HEK293 (cell line): ENCODE measurements at regions not wholly inside any gene's neighbourhood (a gene's known extent, or its start where the extent isn't known, plus 50 kb on each side); places are given as distances from the start of the nearest gene placed in this dataset.

ENCODE experiments used
- CTCF ChIA-PET: fragments of 350-600 bp; formaldehyde crosslinking; extraction: SDS; loops from one replicate; lab custom pipeline; 2021; ENCODE audit warnings: antibody characterized with exemption; lab: Yijun Ruan, JAX
- POLR2A ChIA-PET: fragments of 300-600 bp; formaldehyde crosslinking; extraction: SDS; loops from one replicate; lab custom pipeline; 2020; ENCODE audit warnings: antibody characterized with exemption, inconsistent platforms; lab: Yijun Ruan, JAX
- H3K27ac ChIP-seq: fragments of 200-500 bp; sonication (Bioruptor generic); 2 replicates; pipeline ENCODE4 v1.5.1; 2014; ENCODE audit warnings: low read depth, low read length, control low read depth, inconsistent platforms; ENCODE audit errors: extremely low read depth
- H3K36me3 ChIP-seq, 2 experiments: fragments of 200-500 bp in 1 of 2; sonication (Bioruptor generic) in 1 of 2; 1 replicate in 1 of 2; 2 replicates in 1 of 2; pipeline ENCODE4 v1.5.1; 2014 to 2017; ENCODE audit warnings: inconsistent platforms in 2 of 2, low read length in 2 of 2; ENCODE audit not compliant: control insufficient read depth in 2 of 2, insufficient read depth in 1 of 2
- H3K4me1 ChIP-seq: fragments of 200-500 bp; sonication (Bioruptor generic); 2 replicates; pipeline ENCODE4 v1.5.1; 2014; ENCODE audit warnings: mild to moderate bottlenecking, low read length, inconsistent platforms; ENCODE audit not compliant: control insufficient read depth, insufficient read depth
- H3K4me3 ChIP-seq: 2 replicates; pipeline ENCODE4 v1.5.1; 2011; ENCODE audit warnings: low read depth, mild to moderate bottlenecking, control low read depth, low read length, moderate library complexity
- H3K9me3 ChIP-seq: fragments of 200-500 bp; sonication (Bioruptor generic); 2 replicates; pipeline ENCODE4 v1.5.1; 2014; ENCODE audit warnings: low read depth, low read length, inconsistent platforms; ENCODE audit not compliant: control insufficient read depth, insufficient read depth
- KLF16 ChIP-seq: fragments of 450-650 bp; formaldehyde crosslinking; IDR thresholded peaks from 2 replicates; pipeline ENCODE4 v1.5.1; 2017; ENCODE audit warnings: missing biosample characterization, missing genetic modification characterization
- KLF8 ChIP-seq: fragments of 450-650 bp; formaldehyde crosslinking; IDR thresholded peaks from 2 replicates; pipeline ENCODE4 v1.5.1; 2016; ENCODE audit warnings: missing biosample characterization, missing genetic modification characterization
- PBX3 ChIP-seq: sonication (generic); formaldehyde crosslinking; IDR thresholded peaks from 2 replicates; pipeline ENCODE4 v1.8.1; 2022; ENCODE audit warnings: mild to moderate bottlenecking, moderate library complexity, missing genetic modification reagents
- PRDM4 ChIP-seq: fragments of 450-650 bp; formaldehyde crosslinking; IDR thresholded peaks from 2 replicates; pipeline ENCODE4 v1.5.1; 2017; ENCODE audit warnings: missing biosample characterization, missing genetic modification characterization
- ZBTB44 ChIP-seq: fragments of 450-650 bp; IDR thresholded peaks from 2 replicates; pipeline ENCODE4 v1.5.1; 2018; ENCODE audit warnings: missing biosample characterization, mild to moderate bottlenecking, missing genetic modification characterization
- ZNF140 ChIP-seq: fragments of 450-650 bp; formaldehyde crosslinking; IDR thresholded peaks from 2 replicates; pipeline ENCODE4 v1.5.1; 2016; ENCODE audit warnings: missing biosample characterization, missing genetic modification characterization
- ZNF157 ChIP-seq: fragments of 450-650 bp; formaldehyde crosslinking; IDR thresholded peaks from 2 replicates; pipeline ENCODE4 v1.5.1; 2016; ENCODE audit warnings: missing biosample characterization, missing genetic modification characterization
- ZNF211 ChIP-seq: fragments of 450-650 bp; formaldehyde crosslinking; IDR thresholded peaks from 2 replicates; pipeline ENCODE4 v1.5.1; 2016; ENCODE audit warnings: low read depth, missing biosample characterization, missing genetic modification characterization
- ZNF239 ChIP-seq: fragments of 450-650 bp; formaldehyde crosslinking; IDR thresholded peaks from 2 replicates; pipeline ENCODE4 v1.5.1; 2016; ENCODE audit warnings: missing biosample characterization, missing genetic modification characterization
- ZNF24 ChIP-seq: fragments of 450-650 bp; formaldehyde crosslinking; IDR thresholded peaks from 2 replicates; pipeline ENCODE4 v1.5.1; 2016; ENCODE audit warnings: missing biosample characterization, missing genetic modification characterization
- ZNF274 ChIP-seq, 2 experiments: fragments of 200-500 bp in 1 of 2; fragments of 450-650 bp in 1 of 2; sonication (Bioruptor generic) in 1 of 2; formaldehyde crosslinking in 1 of 2; IDR thresholded peaks; 2 replicates each; pipeline versions ENCODE4 v1.5.1 to v1.6.1; 2014 to 2016; ENCODE audit warnings: borderline replicate concordance in 1 of 2, inconsistent platforms in 1 of 2, low read length in 1 of 2, missing biosample characterization in 1 of 2, missing genetic modification characterization in 1 of 2
- ZNF280C ChIP-seq: fragments of 450-650 bp; formaldehyde crosslinking; IDR thresholded peaks from 2 replicates; pipeline ENCODE4 v1.5.1; 2016; ENCODE audit warnings: missing biosample characterization, missing genetic modification characterization
- ZNF292 ChIP-seq: fragments of 450-650 bp; formaldehyde crosslinking; IDR thresholded peaks from 2 replicates; pipeline ENCODE4 v1.5.1; 2016; ENCODE audit warnings: low read depth, missing biosample characterization, missing genetic modification characterization, borderline replicate concordance
- ZNF335 ChIP-seq: fragments of 450-650 bp; formaldehyde crosslinking; conservative IDR thresholded peaks from 2 replicates; pipeline ENCODE4 v1.5.1; 2016; ENCODE audit warnings: missing biosample characterization, missing genetic modification characterization
- ZNF354C ChIP-seq: fragments of 450-650 bp; formaldehyde crosslinking; IDR thresholded peaks from 2 replicates; pipeline ENCODE4 v1.5.1; 2016; ENCODE audit warnings: missing biosample characterization, missing genetic modification characterization, low read depth, borderline replicate concordance
- ZNF394 ChIP-seq: fragments of 450-650 bp; formaldehyde crosslinking; IDR thresholded peaks from 2 replicates; pipeline ENCODE4 v1.5.1; 2016; ENCODE audit warnings: missing biosample characterization, missing genetic modification characterization, mild to moderate bottlenecking, moderate library complexity, borderline replicate concordance
- ZNF449 ChIP-seq: fragments of 450-650 bp; formaldehyde crosslinking; IDR thresholded peaks from 2 replicates; pipeline ENCODE4 v1.5.1; 2017; ENCODE audit warnings: missing biosample characterization, mild to moderate bottlenecking, missing genetic modification characterization, moderate library complexity
- ZNF530 ChIP-seq: fragments of 450-650 bp; formaldehyde crosslinking; IDR thresholded peaks from 2 replicates; pipeline ENCODE4 v1.5.1; 2016; ENCODE audit warnings: low read depth, missing biosample characterization, missing genetic modification characterization
- ZNF629 ChIP-seq: fragments of 450-650 bp; formaldehyde crosslinking; IDR thresholded peaks from 2 replicates; pipeline ENCODE4 v1.5.1; 2017; ENCODE audit warnings: missing biosample characterization, missing genetic modification characterization
- ZNF654 ChIP-seq: fragments of 450-650 bp; formaldehyde crosslinking; IDR thresholded peaks from 2 replicates; pipeline ENCODE4 v1.5.1; 2016; ENCODE audit warnings: low read depth, missing biosample characterization, missing genetic modification characterization
- ZNF670 ChIP-seq: fragments of 450-650 bp; formaldehyde crosslinking; IDR thresholded peaks from 2 replicates; pipeline ENCODE4 v1.5.1; 2016; ENCODE audit warnings: missing biosample characterization, missing genetic modification characterization, low read depth
- ZNF791 ChIP-seq: fragments of 450-650 bp; formaldehyde crosslinking; IDR thresholded peaks from 2 replicates; pipeline ENCODE4 v1.5.1; 2016; ENCODE audit warnings: missing biosample characterization, missing genetic modification characterization
- ZNF830 ChIP-seq: fragments of 450-650 bp; IDR thresholded peaks from 2 replicates; pipeline ENCODE4 v1.5.0; 2018; ENCODE audit warnings: missing biosample characterization, missing genetic modification characterization, low read depth, mild to moderate bottlenecking, moderate library complexity

- CTCF ChIA-PET = interaction anchor here (0.7 to 1.1 kb wide), 2 partner anchors 14 to 70 kb away, joined by 3 to 4 read pairs; no protein-coding TSS in a partner anchor
These were observed 279.6 kb downstream of the TMEM38B start for GRCh38 chr9:105973951-105974351.

GRCh38 chr9:105975886-105976645 lies 281.7 kb downstream of the TMEM38B start:
- ChIA-PET POLR2A (no interaction called here), CTCF (no interaction called here)
- Histone ChIP-seq H3K36me3 (no peaks in the 10 kb centered on the region), H3K9me3 (no peaks in the 10 kb centered on the region), H3K27ac (no peak overlapping the region), H3K4me3 (no peak overlapping the region), H3K4me1 (no peaks in the 10 kb centered on the region)
- no peak for TF ChIP-seq ZNF629 (tag by site-specific recombination)
- TF ChIP-seq ZNF239 (tag by site-specific recombination) = no peak
- no peak for TF ChIP-seq ZNF354C (tag by site-specific recombination)
- TF ChIP-seq ZNF292 (tag by site-specific recombination) = no peak
- TF ChIP-seq KLF8 = no peak
- TF ChIP-seq ZNF335 = no peak
- TF ChIP-seq ZNF157 (tag by site-specific recombination) = no peak
- no peak for TF ChIP-seq KLF16
- no peak for TF ChIP-seq ZNF274 (IDR thresholded peaks at IDR 0.05; ENCODE audit: low read length)
- TF ChIP-seq ZNF274 (tag by site-specific recombination; IDR thresholded peaks at IDR 0.05; ENCODE audit: borderline replicate concordance) = no peak
- TF ChIP-seq ZNF24 (tag by site-specific recombination) = no peak
- no peak for TF ChIP-seq PRDM4 (tag by site-specific recombination)
- no peak for TF ChIP-seq ZNF394
- no peak for TF ChIP-seq ZNF280C

More at GRCh38 chr9:105973951-105974351, 279.6 kb downstream of the TMEM38B start:
- Histone ChIP-seq H3K4me3 (no peak overlapping the region), H3K27ac (no peak overlapping the region), H3K36me3 (no peaks in the 10 kb centered on the region), H3K4me1 (no peaks in the 10 kb centered on the region), H3K9me3 (no peaks in the 10 kb centered on the region)
- no peak for TF ChIP-seq ZNF791 (tag by site-specific recombination)
- no peak for TF ChIP-seq ZNF140 (tag by site-specific recombination)
- no peak for TF ChIP-seq ZNF654 (tag by site-specific recombination)
- TF ChIP-seq ZNF449 (tag by site-specific recombination) = no peak
- no peak for TF ChIP-seq ZNF211
- TF ChIP-seq ZNF670 (tag by site-specific recombination) = no peak
- no peak for TF ChIP-seq PBX3 (CRISPR knock-in tag)
- no peak for TF ChIP-seq ZNF530 (tag by site-specific recombination)
- no peak for TF ChIP-seq ZNF830 (tag by site-specific recombination)
- no peak for TF ChIP-seq ZBTB44 (tag by site-specific recombination)
- POLR2A ChIA-PET = no interaction called here
